ENCODE measurements at regions not wholly inside any gene's neighbourhood (a gene's known extent, or its start where the extent isn't known, plus 50 kb on each side); places are given as distances from the start of the nearest gene placed in this dataset.
"Not testable (repeated sequence)": the region's sequence is repeated elsewhere in the genome, so short reads cannot be mapped to it uniquely, and the experiment has no call there.

- TF ChIP-seq, protein P1, sequence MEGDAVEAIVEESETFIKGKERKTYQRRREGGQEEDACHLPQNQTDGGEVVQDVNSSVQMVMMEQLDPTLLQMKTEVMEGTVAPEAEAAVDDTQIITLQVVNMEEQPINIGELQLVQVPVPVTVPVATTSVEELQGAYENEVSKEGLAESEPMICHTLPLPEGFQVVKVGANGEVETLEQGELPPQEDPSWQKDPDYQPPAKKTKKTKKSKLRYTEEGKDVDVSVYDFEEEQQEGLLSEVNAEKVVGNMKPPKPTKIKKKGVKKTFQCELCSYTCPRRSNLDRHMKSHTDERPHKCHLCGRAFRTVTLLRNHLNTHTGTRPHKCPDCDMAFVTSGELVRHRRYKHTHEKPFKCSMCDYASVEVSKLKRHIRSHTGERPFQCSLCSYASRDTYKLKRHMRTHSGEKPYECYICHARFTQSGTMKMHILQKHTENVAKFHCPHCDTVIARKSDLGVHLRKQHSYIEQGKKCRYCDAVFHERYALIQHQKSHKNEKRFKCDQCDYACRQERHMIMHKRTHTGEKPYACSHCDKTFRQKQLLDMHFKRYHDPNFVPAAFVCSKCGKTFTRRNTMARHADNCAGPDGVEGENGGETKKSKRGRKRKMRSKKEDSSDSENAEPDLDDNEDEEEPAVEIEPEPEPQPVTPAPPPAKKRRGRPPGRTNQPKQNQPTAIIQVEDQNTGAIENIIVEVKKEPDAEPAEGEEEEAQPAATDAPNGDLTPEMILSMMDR (IDR thresholded peaks at IDR 0.05; ENCODE audit: poor library complexity, severe bottlenecking), result not testable (repeated sequence)
- TF ChIP-seq, protein P2, sequence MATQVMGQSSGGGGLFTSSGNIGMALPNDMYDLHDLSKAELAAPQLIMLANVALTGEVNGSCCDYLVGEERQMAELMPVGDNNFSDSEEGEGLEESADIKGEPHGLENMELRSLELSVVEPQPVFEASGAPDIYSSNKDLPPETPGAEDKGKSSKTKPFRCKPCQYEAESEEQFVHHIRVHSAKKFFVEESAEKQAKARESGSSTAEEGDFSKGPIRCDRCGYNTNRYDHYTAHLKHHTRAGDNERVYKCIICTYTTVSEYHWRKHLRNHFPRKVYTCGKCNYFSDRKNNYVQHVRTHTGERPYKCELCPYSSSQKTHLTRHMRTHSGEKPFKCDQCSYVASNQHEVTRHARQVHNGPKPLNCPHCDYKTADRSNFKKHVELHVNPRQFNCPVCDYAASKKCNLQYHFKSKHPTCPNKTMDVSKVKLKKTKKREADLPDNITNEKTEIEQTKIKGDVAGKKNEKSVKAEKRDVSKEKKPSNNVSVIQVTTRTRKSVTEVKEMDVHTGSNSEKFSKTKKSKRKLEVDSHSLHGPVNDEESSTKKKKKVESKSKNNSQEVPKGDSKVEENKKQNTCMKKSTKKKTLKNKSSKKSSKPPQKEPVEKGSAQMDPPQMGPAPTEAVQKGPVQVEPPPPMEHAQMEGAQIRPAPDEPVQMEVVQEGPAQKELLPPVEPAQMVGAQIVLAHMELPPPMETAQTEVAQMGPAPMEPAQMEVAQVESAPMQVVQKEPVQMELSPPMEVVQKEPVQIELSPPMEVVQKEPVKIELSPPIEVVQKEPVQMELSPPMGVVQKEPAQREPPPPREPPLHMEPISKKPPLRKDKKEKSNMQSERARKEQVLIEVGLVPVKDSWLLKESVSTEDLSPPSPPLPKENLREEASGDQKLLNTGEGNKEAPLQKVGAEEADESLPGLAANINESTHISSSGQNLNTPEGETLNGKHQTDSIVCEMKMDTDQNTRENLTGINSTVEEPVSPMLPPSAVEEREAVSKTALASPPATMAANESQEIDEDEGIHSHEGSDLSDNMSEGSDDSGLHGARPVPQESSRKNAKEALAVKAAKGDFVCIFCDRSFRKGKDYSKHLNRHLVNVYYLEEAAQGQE (IDR thresholded peaks at IDR 0.05; ENCODE audit: borderline replicate concordance), result not testable (repeated sequence)
- TF ChIP-seq EZH2 (IDR thresholded peaks at IDR 0.05; ENCODE audit: borderline replicate concordance, insufficient read depth, low read length, poor library complexity, severe bottlenecking); EP300 (conservative IDR thresholded peaks at IDR 0.05; ENCODE audit: poor library complexity, severe bottlenecking); SMC3 (conservative IDR thresholded peaks at IDR 0.05; ENCODE audit: poor library complexity); TAF1 (IDR thresholded peaks at IDR 0.05; ENCODE audit: low read depth); MXI1 (conservative IDR thresholded peaks at IDR 0.05; ENCODE audit: poor library complexity, severe bottlenecking); POLR2AphosphoS5 (IDR thresholded peaks at IDR 0.05); RAD21 (conservative IDR thresholded peaks at IDR 0.05): not testable (repeated sequence)
Measured at GRCh38 chrY:12448561-12448960, 252.5 kb upstream of the USP9Y start.
